ENCODE measurements at regions not wholly inside any gene's neighbourhood (a gene's known extent, or its start where the extent isn't known, plus 50 kb on each side); places are given as distances from the start of the nearest gene placed in this dataset.
"Not testable (repeated sequence)": the region's sequence is repeated elsewhere in the genome, so short reads cannot be mapped to it uniquely, and the experiment has no call there.

DNA sequence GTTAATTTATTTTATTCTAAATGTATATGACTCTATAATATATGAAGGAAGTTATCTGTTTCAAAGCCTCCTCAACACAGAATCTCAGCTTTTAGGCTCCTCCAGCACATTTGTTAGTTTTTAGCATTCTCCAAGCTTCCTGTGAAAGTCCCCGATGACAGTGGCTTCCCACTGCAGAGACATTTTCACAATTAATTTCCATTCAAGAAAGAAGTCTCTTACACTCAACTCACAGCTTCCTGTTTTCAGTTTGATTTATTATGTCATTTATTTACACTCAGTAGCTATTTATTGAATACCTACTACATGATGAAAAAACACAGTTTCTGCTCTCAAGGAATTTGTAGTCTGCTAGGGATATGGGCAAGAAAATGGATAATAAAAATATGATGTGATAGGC is 2228.2 kb upstream of the WWC1 start:
- DNase-seq = no peak

DNA sequence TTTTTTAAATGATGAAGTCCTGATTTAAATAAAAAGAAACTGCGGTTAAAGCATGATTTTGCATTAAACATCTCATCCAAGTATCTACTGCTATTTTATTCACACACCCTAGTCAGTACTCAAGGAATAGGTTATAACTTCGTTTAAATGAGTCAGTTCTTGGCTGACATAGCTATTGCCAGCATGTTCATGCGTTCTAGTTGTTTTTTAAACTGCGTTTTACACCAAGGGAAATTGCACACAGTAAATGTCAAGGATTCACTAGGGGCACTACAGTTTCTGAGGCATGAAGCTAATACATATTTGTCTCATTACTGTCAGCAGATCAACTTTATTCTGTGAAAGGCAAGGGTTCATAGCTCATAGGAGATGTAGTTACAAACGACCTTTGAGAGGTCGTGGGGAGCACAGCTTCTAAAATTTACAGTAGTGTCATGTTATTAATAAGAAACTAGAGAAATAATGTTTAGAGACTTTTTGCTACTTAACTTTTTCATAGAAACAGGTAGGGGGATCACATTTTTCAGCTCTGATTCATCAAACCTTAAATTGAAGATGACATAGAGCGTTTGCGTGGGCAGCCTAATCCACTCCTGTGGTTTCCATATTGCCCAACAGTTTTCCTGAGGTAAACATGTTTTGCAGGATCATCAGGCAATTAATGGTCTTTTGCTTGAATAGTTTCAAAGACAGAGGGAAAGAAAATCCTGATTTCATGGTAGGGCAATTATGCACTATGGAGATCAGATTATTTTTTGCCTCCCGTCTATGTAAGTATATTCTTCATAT is 2222.7 kb upstream of the WWC1 start:
- no peak for DNase-seq

DNA sequence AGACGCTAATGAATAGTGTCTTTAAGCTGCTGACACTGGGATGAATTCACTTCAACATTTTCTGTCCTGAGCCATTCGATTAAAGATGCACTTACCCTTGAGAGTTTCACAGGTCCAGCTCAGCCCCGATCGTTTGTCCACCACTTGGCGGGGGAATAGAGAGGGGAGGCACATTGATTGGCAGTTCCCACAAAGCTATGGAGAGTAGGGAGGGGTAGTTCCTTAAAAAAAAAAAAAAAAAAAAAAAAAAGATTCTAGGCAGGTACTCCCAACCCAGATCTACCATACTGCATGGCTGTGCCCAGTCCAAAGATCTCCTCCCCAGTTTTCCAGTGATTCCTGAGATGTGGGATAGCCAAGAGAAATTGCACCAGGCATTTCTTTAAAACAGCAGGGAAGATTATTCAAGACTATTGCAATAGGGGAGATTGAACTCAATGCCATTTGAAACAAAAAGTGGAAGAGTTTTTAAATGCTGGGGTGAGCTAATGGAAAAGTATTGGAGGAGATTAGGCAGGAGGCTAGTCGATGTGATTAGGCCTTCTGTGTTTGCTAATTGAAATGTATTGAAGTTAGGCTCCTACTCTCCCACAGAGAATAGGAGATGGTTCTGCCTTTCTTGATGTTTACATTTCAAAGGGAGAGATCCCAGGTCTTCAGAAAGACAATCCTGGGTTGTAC is 2217.4 kb upstream of the WWC1 start:
- DNase-seq = no peak

DNA sequence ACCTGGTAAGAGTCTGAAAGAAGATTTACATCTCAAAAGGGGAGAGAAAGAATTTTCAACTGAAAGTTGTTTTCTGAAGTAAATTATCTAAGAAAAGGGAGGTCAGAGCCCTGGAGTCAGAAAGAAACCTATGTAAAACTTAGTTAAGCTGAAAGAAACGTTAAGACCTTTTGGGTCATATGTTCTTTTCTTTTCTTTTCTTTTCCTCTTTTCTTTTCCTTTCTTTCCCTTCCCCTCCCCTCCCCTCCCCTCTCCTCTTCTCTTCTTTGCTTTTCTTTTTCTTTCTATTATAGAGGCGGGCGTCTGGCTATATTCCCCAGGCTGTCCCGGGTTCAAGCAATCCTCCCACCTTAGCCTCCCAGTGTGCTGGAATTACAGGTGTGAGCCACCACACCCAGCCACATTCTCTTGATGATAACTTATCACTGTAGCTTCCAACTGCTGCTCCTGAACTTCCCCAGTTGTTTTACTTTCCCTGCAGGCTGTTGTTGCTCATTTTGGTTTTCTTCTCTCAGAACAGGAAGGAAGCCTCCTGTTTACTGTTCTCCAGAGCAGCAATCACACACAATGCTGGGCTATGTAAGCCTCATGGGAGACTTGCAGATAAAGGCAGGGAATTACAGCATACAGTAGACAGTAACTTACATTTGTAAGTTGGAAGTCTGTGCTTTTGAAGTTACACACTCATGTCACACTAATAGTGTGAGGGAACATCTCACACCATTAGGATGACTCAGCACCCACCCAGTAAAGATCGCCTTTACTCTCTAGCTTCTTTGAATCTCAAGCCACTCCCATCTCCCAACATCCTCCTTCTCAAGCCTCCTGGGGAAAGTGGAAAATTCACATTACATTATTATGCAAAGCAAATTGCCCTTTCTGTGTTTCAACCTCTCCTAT is 2216.6 kb upstream of the WWC1 start:
- DNase-seq = no peak

DNA sequence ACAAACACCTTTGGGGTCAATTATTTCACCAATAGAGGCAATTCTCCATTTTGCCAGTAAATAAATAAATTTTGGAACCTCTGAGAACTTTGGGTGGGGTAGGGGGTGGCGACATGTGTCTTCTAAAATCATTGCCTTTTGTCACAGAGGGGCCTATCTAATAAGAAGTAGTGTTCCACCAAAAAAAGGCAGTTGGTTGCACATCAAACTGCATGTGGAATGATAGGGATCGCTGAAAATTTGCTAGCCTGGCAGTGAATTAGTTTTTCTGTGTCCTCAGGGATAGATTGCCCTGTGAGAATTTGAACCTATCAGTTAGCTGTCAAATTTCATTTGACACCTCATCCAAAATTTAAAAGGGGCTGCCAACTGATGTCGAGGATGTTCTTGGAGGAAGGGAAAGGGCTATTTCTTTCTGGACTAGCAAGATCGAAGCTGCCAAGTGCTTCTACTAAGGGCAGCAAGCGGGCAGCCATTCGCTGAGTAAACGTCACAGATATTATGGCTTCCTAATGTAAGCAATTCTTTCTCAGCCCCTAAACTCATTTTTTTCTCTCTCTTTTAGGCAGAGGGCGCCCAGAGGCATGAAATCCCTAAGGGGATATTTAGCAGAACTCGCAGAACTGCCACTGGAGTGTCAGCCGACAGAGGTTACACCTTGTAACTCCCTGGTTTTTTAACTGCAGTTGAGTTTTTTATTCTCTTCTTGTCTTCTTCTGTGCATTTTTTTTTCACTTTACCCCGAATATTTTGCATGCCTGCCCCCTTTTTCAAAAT is 2208.1 kb upstream of the WWC1 start:
- DNase-seq = no peak

DNA sequence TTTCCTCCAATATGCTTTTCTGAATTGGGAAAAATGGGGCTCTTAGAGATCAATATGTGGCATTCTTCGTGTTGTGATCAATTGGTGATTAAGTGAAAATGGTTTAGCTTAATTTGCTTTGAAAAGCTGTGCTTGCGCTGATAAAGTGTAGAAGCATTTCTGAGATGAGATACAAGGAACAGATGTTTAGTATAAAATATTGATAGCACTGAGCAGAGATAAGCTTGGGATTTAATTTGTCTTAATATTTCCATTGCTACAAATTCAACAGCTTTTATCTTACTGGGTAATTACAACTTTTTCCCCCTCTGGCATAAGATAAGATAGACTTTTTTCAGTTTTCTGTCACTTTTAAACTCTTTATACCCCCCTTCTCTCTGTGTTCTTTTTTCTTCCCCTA is 2204.9 kb upstream of the WWC1 start:
- DNase-seq = no peak

DNA sequence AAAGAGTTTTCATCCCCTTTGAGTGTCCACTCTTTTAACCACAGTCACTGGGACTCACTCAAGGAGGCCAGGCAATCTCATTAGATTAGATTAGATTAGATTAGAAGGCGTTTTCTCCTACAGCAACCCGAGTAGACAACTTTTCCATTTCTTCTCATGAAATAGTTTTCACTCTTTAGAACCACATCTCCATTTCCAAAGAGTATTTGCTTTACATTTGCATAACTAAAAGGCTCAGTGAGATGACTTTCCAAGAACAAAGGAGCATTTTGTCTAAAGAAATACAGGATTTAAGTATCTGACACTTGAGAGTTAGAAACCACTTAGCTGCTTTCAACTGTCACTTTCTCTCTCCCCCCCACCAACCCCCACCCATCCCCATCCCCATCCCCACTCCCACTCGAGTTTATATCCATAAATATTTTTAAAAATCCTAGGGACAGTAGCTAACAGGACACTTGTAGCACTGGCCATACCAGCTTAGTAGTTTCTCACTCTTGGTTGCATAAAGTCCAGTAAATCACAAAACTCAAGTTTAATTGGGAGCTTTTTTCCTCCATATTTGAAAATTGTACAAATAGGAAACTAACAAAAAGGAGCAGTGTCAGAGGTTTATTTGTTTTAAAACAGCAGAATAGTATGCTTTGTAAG is 2202.9 kb upstream of the WWC1 start:
- DNase-seq = no peak

DNA sequence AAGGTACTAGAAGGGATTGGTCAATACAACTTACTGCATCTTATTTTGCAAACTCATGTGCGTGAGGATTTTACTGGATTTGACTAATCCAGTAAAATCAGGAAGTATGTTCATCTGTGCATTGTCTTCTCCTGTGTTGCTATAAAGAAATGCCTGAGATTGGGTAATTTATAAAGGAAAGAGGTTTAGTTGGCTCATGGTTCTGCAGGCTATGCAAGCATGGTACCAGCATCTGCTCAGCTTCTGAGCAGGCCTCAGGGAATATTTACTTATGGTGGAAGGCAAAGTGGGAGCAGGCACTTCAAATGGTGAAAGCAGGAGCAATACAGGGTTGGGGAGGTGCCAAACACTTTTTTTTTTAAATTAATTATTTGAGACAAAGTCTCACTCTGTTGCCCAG is 2199.5 kb upstream of the WWC1 start:
- no peak for DNase-seq

DNA sequence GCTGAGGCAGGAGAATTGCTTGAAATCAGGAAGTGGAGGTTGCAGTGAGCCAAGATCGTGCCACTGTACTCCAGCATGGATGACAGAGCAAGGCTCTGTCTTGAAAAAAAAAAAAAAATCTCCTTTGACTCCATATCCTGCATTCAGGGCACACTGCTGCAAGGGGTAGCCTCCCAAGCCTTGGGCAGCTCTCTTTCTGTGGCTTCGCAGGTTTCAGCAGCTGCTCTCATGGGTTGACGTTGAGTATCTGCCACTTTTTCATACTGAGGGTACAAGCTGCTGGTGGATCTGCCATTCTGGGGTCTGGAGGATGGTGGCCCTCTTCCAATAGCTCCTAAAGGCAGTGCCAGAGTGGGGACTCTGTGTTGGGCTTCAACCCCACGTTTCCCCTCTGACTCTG is 2198.1 kb upstream of the WWC1 start:
- DNase-seq = no peak

DNA sequence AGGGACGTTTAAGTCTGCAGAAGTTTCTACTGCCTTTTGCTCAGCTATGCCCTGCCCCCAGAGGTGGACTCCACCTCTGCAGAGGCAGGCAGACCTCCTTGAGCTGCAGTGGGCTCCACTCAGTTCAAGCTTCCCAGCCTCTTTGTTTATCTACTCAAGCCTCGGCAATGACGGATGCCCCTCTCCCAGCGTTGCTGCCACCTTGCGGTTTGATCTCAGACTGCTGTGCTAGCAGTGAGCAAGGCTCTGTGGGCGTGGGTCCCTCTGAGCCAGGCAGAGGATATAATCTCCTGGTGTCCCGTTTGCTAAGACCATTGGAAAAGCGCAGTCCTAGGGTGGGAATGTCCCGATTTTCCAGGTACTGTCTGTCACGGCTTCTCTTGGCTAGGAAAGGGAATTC is 2188.5 kb upstream of the WWC1 start:
- no peak for DNase-seq

DNA sequence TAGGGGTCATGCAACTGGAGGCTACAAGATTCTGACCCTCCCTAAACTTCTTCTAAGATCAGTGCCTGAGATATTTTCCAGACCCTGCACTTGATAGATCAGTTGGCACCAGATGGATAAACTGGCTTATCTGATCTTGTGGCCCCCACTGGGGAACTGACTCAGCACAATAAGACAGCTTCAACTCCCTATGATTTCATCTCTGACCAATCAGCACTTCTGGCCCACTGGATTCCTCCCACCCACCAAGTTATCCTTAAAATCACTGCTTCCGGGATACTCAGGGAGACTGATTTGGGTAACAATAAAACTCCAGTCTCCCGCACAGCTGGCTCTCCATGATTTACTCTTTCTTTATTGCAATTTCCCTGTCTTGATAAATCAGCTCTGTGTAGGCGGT is 2180.4 kb upstream of the WWC1 start:
- no peak for DNase-seq

DNA sequence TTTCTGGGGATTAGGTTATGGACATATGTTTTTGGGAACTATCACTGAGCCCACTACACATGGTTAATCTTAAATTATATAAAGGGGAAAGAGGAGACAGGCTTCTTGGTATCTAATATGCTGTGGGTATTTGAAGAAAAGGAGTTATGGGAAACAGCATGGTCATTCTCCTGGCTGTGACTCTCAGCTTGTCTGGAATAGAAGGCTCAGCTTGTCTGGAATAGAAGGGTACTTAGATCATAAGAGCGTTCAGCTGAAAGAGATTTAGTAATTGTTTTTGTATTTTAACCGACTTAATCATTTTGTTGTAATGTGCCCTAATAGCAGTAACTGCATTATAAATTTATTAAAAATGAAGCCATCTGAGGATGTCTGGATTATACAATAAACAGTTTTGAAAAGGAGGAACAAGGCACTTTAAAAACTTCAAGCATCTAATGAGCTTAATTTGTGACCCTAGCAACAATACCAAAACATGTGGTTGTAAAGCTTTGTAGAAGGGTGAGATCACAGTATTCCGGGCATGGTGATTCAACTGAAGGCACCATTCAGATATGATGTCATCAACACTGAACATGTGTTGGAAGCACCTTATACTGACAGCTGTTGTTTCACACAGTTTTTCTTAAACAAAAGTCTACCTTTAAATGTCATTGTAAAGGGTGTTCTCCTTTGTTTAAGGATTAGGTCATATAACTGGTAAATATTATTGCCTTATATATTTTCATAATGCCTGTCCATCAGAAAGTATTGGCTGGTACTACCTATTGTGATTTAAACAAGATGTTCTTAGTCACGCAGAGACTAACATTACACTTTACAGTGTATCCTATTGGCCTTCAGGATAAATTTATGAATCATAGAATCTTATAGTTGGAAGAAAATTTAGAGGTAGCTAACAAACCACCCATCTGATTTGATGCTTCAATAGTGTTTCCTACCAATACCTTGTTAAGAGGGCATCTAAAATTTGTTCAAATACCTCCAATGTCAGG is 2174.1 kb upstream of the WWC1 start:
- DNase-seq = no peak

DNA sequence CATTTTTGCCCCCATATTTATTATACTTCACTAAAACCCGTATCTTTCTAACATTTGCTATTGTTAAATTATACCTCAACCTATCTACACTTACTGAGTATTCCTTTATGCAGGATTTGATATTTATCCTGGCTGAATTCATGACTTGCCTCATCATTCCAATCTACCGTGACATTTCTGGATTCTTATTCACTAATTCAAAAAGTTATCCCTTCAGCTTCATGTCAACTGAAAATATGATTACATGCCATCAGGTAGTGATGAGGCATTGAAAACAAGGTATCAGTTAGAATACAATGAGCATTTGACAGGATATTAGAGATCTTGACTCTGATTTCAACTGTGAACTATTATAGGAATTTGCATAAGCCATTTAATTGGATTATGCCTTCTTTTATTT is 2171.9 kb upstream of the WWC1 start:
- DNase-seq = no peak

DNA sequence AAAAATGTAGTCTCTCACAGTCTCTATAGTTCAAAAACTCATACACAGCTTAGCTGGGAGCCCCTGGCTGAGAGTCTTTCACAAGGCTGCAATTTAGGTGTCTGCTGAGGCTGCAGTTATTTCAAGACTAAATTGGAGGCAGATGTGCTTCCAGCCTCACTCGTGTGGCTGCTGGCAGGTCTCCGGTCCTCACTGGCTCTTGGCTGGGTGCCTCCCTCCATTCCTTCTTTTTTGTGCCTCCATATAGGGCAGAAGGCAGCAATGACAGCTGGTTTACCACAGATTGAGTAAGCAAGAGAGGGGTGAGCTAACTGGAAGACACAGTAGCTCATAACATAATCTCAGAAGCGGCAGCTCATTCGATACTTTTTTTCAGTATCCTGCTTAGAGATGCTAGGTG is 2167.7 kb upstream of the WWC1 start:
- no peak for DNase-seq

DNA sequence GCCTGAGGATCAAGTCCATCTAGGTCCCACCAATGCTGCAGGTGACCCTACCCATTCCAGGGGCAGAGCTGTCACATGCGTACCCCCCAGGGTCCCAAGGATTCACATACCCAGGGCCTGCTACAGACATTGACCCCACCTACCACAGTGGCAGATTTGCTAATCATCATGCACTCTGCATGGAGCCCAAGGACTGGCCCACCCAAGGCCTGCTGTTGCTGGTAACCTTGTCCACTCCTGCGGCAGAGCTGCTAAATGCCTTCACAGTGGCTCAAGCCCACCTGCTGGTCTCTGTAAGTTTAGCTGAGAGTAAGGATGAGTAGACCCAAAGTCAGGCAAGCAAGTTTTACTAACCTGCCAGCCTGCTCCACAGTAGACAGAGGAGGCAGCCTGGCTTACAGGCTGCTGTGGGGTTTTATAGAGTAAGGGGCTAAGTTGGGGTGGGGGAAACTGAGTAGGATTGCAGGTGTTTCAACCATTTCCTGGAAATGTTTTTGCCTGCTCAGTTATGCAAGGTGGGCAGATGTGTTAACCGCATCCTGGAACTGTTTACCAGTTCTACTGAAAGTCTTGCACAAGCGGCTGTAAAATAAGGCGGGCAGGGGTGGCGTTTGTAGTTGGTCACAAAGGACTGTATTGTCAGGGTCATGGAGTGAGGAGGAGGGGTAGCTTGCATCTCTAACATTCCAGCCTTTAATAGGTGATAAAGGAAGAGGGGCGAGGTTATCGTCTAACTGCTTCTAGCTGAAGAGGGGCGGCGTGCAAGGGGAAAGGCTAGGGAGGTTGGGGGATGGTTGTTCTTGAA is 2163.5 kb upstream of the WWC1 start:
- no peak for DNase-seq

DNA sequence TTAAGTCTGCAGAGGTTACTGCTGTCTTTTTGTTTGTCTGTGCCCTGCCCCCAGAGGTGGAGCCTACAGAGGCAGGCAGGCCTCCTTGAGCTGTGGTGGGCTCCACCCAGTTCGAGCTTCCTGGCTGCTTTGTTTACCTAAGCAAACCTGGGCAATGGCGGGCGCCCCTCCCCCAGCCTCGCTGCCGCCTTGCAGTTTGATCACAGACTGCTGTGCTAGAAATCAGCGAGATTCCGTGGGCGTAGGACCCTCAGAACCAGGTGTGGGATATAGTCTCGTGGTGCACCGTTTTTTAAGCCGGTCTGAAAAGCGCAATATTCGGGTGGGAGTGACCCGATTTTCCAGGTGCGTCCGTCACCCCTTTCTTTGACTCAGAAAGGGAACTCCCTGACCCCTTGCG is 2146.3 kb upstream of the WWC1 start:
- DNase-seq = not testable (repeated sequence)

DNA sequence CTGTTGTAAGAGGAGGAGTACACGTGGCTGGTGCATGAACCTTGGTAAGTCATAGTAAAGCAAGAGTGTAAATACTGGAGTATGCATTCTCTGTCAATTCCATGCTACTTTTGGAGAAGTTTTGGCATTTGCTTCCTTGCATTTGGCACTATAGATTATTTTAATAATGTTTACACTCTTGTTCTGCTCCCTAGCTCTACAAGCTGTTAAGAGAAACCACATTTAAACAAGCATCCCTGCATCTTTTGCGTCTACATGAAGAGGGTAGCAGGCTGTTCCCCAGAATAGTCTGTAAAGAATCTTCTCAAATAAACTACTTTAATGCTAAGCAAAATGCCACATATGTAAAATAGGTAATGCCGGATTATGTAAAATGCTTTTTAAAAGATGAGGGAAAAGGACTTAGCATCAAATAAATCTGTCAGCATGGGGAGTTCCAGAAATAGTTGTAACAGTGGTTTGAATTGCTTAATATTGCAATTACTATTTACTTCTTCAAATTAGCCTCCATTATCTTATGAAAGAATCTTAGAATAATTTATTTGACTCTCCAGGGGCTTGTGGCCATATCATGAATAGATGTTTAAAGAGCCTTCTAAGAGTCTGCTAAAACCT is 2127.3 kb upstream of the WWC1 start:
- DNase-seq = no peak

DNA sequence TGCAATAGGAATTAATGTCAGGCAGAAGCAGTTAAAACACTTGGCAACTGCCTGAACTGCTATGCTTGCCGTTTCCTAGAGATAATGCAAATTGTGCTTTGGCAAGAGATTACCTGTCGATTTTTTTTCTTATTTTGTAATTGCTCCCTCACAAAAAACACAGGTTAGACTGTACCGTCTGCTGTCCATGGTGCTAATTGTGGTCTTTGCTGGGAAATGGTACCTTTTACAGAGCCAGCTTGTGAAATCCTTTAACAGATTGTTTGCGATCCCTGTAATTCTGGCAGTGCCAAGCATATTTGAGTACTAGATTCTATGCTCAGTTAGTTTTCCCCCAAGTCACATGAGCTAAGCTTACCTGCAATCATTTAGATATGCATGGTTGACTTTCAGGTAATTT is 2125.8 kb upstream of the WWC1 start:
- no peak for DNase-seq

DNA sequence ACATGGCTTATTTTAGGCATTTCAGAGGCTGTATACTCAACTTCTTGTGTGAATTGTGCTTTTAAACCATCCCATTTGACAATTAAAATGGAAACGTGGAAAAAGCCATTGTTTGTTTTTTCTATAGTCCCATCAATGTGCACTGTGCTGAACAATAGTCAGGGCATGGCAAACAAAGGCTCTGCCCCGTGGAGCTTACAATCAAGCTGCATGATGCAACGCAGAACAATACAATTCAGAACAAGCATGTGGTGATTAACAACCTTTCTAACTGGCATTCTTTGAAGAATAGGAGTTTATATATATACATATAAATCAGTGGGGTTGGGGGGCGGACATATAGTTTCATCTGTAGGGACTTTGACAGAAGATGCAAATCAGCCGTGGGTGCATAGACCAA is 2125.4 kb upstream of the WWC1 start:
- no peak for DNase-seq

DNA sequence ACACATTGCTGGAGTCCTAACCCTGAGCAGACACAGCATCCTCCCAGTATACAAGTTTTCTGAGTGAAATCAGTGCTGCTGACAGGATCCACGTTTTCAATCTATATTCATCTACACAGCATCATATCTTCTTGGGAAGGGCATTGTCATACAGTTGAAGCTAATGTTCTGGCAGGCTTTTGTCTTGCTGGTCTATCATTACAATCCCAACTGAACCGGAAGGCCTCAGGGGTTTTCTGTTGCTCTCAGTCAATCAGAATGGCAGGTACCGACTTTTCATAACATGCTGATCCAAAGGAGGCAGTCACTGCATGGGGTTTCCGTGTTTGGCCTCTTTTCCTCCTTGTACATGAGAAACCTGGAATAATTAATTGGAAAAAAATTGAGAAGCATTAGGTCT is 2118.8 kb upstream of the WWC1 start:
- no peak for DNase-seq
